H1 (cell line): ENCODE measurements at regions not wholly inside any gene's neighbourhood (a gene's known extent, or its start where the extent isn't known, plus 50 kb on each side); places are given as distances from the start of the nearest gene placed in this dataset.

Experiments used
- CTCF ChIA-PET: fragments of 300-600 bp; sonication (Branson Sonifier 250); formaldehyde crosslinking; loops from one replicate; lab custom pipeline; 2021; ENCODE audit not compliant: partially characterized antibody; lab: Charles Lee
- POLR2A ChIA-PET: fragments of 300-600 bp; sonication (Branson Sonifier 250); formaldehyde crosslinking; loops from one replicate; lab custom pipeline; 2021; ENCODE audit warnings: inconsistent platforms; ENCODE audit not compliant: partially characterized antibody; lab: Charles Lee
- DNase-seq, 2 experiments: peaks; one replicate each; pipeline versions ENCODE4 v3.0.0 to v3.0.0-alpha.2; 2010 to 2022; ENCODE audit warnings: low spot score in 2 of 2, low read depth in 1 of 2, mixed read lengths in 1 of 2
- FAIRE-seq: peaks from 2 replicates; lab custom pipeline; 2011; peaks lifted over from hg19 to GRCh38; lab: Jason Lieb, UNC
- H2AFZ ChIP-seq: 2 replicates; pipeline ENCODE4 v1.8.1; 2012; ENCODE audit warnings: low read length, inconsistent platforms
- H2AK5ac ChIP-seq: 2 replicates; pipeline ENCODE4 v1.6.1; 2013; ENCODE audit warnings: low read depth, low read length
- H2BK120ac ChIP-seq: replicated peaks from 2 replicates; pipeline ENCODE3; 2013; ENCODE audit warnings: low read depth, low read length, inconsistent platforms
- H2BK12ac ChIP-seq: 2 replicates; pipeline ENCODE4 v1.6.1; 2013; ENCODE audit warnings: low read depth, low read length
- H2BK15ac ChIP-seq: 2 replicates; pipeline ENCODE4 v1.6.1; 2013; ENCODE audit warnings: low read length
- H2BK20ac ChIP-seq: 2 replicates; pipeline ENCODE4 v1.6.1; 2013; ENCODE audit warnings: low read length
- H2BK5ac ChIP-seq: 2 replicates; pipeline ENCODE4 v1.6.1; 2013; ENCODE audit warnings: low read depth, low read length
- H3K14ac ChIP-seq: 2 replicates; pipeline ENCODE4 v1.6.1; 2013; ENCODE audit warnings: inconsistent platforms; ENCODE audit not compliant: insufficient read length
- H3K18ac ChIP-seq: 2 replicates; pipeline ENCODE4 v1.6.1; 2013; ENCODE audit warnings: low read length; ENCODE audit errors: extremely low read depth
- H3K23ac ChIP-seq: 2 replicates; pipeline ENCODE4 v1.6.1; 2013; ENCODE audit warnings: inconsistent platforms; ENCODE audit not compliant: insufficient read length
- H3K23me2 ChIP-seq: 2 replicates; pipeline ENCODE4 v1.6.1; 2013; ENCODE audit warnings: low read depth, low read length
- H3K27ac ChIP-seq: 2 replicates; pipeline ENCODE4 v1.6.1; 2011; ENCODE audit warnings: low read depth, low read length, inconsistent platforms
- H3K27me3 ChIP-seq, 4 experiments: replicated peaks in 1 of 4; 1 replicate in 1 of 4; 2 replicates in 3 of 4; pipeline versions ENCODE4 v1.6.1 to v1.8.1; 2011 to 2013; ENCODE audit warnings: low read length in 3 of 4, mild to moderate bottlenecking in 3 of 4, inconsistent platforms in 2 of 4, mixed read lengths in 2 of 4, moderate library complexity in 1 of 4; ENCODE audit not compliant: control insufficient read depth in 3 of 4, insufficient read depth in 3 of 4; ENCODE audit errors: extremely low read depth in 1 of 4
- H3K36me3 ChIP-seq, 4 experiments: 2 replicates each; pipeline versions ENCODE4 v1.6.1 to v1.8.1; 2011 to 2013; ENCODE audit warnings: mild to moderate bottlenecking in 4 of 4, low read length in 3 of 4, moderate library complexity in 2 of 4, control low read depth in 1 of 4, inconsistent platforms in 1 of 4; ENCODE audit not compliant: insufficient read depth in 4 of 4, control insufficient read depth in 2 of 4
- H3K4ac ChIP-seq: replicated peaks from 2 replicates; pipeline ENCODE3; 2013; ENCODE audit warnings: low read length, low read depth, mixed read lengths, inconsistent platforms; ENCODE audit not compliant: insufficient read length
- H3K4me1 ChIP-seq, 4 experiments: replicated peaks in 1 of 4; 1 replicate in 1 of 4; 2 replicates in 3 of 4; pipeline versions ENCODE4 v1.6.1 to v1.8.1; 2011 to 2013; ENCODE audit warnings: low read length in 3 of 4, inconsistent platforms in 2 of 4, mixed read lengths in 1 of 4; ENCODE audit not compliant: insufficient read depth in 4 of 4, control insufficient read depth in 3 of 4
- H3K4me2 ChIP-seq, 2 experiments: 2 replicates each; pipeline versions ENCODE4 v1.6.1 to v1.8.1; 2011 to 2013; ENCODE audit warnings: low read depth in 2 of 2, low read length in 2 of 2, control low read depth in 1 of 2, inconsistent platforms in 1 of 2, mild to moderate bottlenecking in 1 of 2; ENCODE audit not compliant: insufficient read depth in 1 of 2
- H3K4me3 ChIP-seq, 4 experiments: fragments of 200-600, 300-600 bp in 1 of 4; sonication (generic), shearing (Covaris generic), sonication (Bioruptor Twin) in 1 of 4; 2 replicates each; pipeline versions ENCODE4 v1.5.1 to v1.8.1; 2011 to 2016; ENCODE audit warnings: low read length in 4 of 4, low read depth in 3 of 4, control low read depth in 2 of 4, inconsistent platforms in 2 of 4, mild to moderate bottlenecking in 2 of 4, mixed read lengths in 1 of 4, moderate library complexity in 1 of 4; ENCODE audit not compliant: insufficient read depth in 2 of 4; ENCODE audit errors: extremely low read depth in 1 of 4
- H3K56ac ChIP-seq: replicated peaks from 2 replicates; pipeline ENCODE3; 2013; ENCODE audit warnings: low read depth, mild to moderate bottlenecking, mixed read lengths, low read length, inconsistent platforms; ENCODE audit not compliant: insufficient read length
- H3K79me1 ChIP-seq: 2 replicates; pipeline ENCODE4 v1.6.1; 2013; ENCODE audit warnings: low read depth, low read length, control low read depth
- H3K79me2 ChIP-seq, 2 experiments: 2 replicates each; pipeline versions ENCODE4 v1.6.1 to v1.8.1; 2012 to 2013; ENCODE audit warnings: low read length in 2 of 2, mild to moderate bottlenecking in 2 of 2, inconsistent platforms in 1 of 2; ENCODE audit not compliant: insufficient read depth in 2 of 2, control insufficient read depth in 1 of 2
- H3K9ac ChIP-seq, 4 experiments: replicated peaks in 1 of 4; 1 replicate in 1 of 4; 2 replicates in 3 of 4; pipeline versions ENCODE4 v1.6.1 to v1.8.1; 2011 to 2013; ENCODE audit warnings: low read depth in 3 of 4, low read length in 3 of 4, control low read depth in 2 of 4, mild to moderate bottlenecking in 2 of 4, moderate library complexity in 2 of 4, inconsistent platforms in 1 of 4; ENCODE audit errors: extremely low read depth in 1 of 4
- H3K9me3 ChIP-seq, 2 experiments: 2 replicates each; pipeline versions ENCODE4 v1.6.1 to v1.8.1; 2012 to 2013; ENCODE audit warnings: mild to moderate bottlenecking in 2 of 2, moderate library complexity in 2 of 2, control low read depth in 1 of 2, inconsistent platforms in 1 of 2, low read depth in 1 of 2, low read length in 1 of 2, mixed read lengths in 1 of 2; ENCODE audit not compliant: insufficient read depth in 2 of 2
- H4K20me1 ChIP-seq, 2 experiments: replicated peaks in 1 of 2; 2 replicates each; pipeline versions ENCODE3 to v1.8.1; 2011 to 2013; ENCODE audit warnings: inconsistent platforms in 2 of 2, low read length in 2 of 2, mild to moderate bottlenecking in 1 of 2; ENCODE audit not compliant: insufficient read depth in 2 of 2, control insufficient read depth in 1 of 2
- H4K5ac ChIP-seq: 2 replicates; pipeline ENCODE4 v1.6.1; 2013; ENCODE audit warnings: low read length, low read depth, mixed read lengths, inconsistent platforms; ENCODE audit not compliant: insufficient read length
- H4K8ac ChIP-seq: 2 replicates; pipeline ENCODE4 v1.8.0; 2013; ENCODE audit warnings: mild to moderate bottlenecking, moderate library complexity, low read length, inconsistent platforms; ENCODE audit not compliant: insufficient read depth; ENCODE audit errors: extremely low read depth
- H4K91ac ChIP-seq: replicated peaks from 2 replicates; pipeline ENCODE3; 2013; ENCODE audit warnings: low read length, mixed read lengths, inconsistent platforms; ENCODE audit not compliant: insufficient read length
- ATF2 ChIP-seq: IDR thresholded peaks from 2 replicates; pipeline ENCODE4 v1.6.1; 2012; ENCODE audit warnings: low read length, inconsistent platforms
- BCL11A ChIP-seq, 2 experiments: IDR thresholded peaks; one replicate each; pipeline ENCODE4 v1.6.1; 2011; ENCODE audit warnings: low read depth in 2 of 2, low read length in 2 of 2, mild to moderate bottlenecking in 2 of 2
- TAF7 ChIP-seq: optimal IDR thresholded peaks from 2 replicates; pipeline ENCODE3; 2011; ENCODE audit warnings: low read depth, mild to moderate bottlenecking, inconsistent platforms, low read length, moderate library complexity, borderline replicate concordance
- WGBS, 2 experiments: shearing (Covaris generic) in 1 of 2; methylation state at CpG; one replicate each; pipeline versions ENCODE4 v1.1.6 to v1.1.7; 2013 to 2015; ENCODE audit warnings: low lambda C conversion rate in 2 of 2, mixed read lengths in 2 of 2, inconsistent platforms in 1 of 2, low coverage in 1 of 2, missing lambda C conversion rate in 1 of 2; ENCODE audit not compliant: insufficient replicate concordance in 2 of 2, insufficient coverage in 1 of 2, insufficient read length in 1 of 2; ENCODE audit errors: extremely low coverage in 1 of 2, missing lambda C conversion rate in 1 of 2; 5-methylcytosine and 5-hydroxymethylcytosine counted together

- H3K36me3 ChIP-seq, result no peaks in the 10 kb centered on the region
- no peak overlapping the region for H3K4me3 ChIP-seq
- TF ChIP-seq TAF7 (no peak), ATF2 (no peak), BCL11A (IDR thresholded peaks at IDR 0.05; ENCODE audit: low read depth in 2 of 2, low read length in 2 of 2) (no peak)
- no peak overlapping the region for H3K27ac ChIP-seq
- H2AK5ac ChIP-seq, result no peak overlapping the region
- DNase-seq (no peak), FAIRE-seq (no peak)
- no peak overlapping the region for H2AFZ ChIP-seq
- 91% methylated on average over 2 of the region's 2 CpGs; no CpG with 5 or more reads in 1 of the 2 experiments for WGBS, 2 experiments
- no peaks in the 10 kb centered on the region for H3K79me2 ChIP-seq
- ChIA-PET POLR2A (no interaction called here), CTCF (no interaction called here)
- H2BK15ac ChIP-seq, result no peak overlapping the region
- no peak overlapping the region for H3K4me2 ChIP-seq
- H2BK12ac ChIP-seq, result no peak overlapping the region
- H4K8ac ChIP-seq, result no peak overlapping the region
- no peaks in the 10 kb centered on the region for H4K20me1 ChIP-seq
- no peak overlapping the region for H3K4ac ChIP-seq
- peaks cover 0 to 3% (median 0%) of the 10 kb centered on the region in 4 experiments; a peak in 1 of 7 replicates for H3K4me1 ChIP-seq
- no peak overlapping the region for H3K14ac ChIP-seq
- no peaks in the 10 kb centered on the region for H3K23me2 ChIP-seq
- H3K18ac ChIP-seq, result no peak overlapping the region
- H3K9me3 ChIP-seq, result no peaks in the 10 kb centered on the region
- H4K5ac ChIP-seq, result no peak overlapping the region
- no peak overlapping the region for H3K9ac ChIP-seq
- H3K56ac ChIP-seq, result no peak overlapping the region
- H2BK120ac ChIP-seq, result no peak overlapping the region
- no peaks in the 10 kb centered on the region for H3K79me1 ChIP-seq
- H3K23ac ChIP-seq, result no peak overlapping the region
- H2BK20ac ChIP-seq, result no peak overlapping the region
- H2BK5ac ChIP-seq, result no peak overlapping the region
- H4K91ac ChIP-seq, result no peak overlapping the region
- H3K27me3 ChIP-seq, result no peaks in the 10 kb centered on the region
These were observed 136.1 kb downstream of the ST6GAL2 start for GRCh38 chr2:106749823-106750222.
